Loucy (cell line): ENCODE measurements at regions not wholly inside any gene's neighbourhood (a gene's known extent, or its start where the extent isn't known, plus 50 kb on each side); places are given as distances from the start of the nearest gene placed in this dataset.

ENCODE experiments used
- H2AFZ ChIP-seq: fragments of 200-600 bp; sonication (generic); 2 replicates; pipeline ENCODE4 v1.6.0; 2016; ENCODE audit warnings: antibody characterized with exemption, mild to moderate bottlenecking, low read length, moderate library complexity
- H3F3A ChIP-seq: fragments of 200-600 bp; 2 replicates; pipeline ENCODE4 v1.6.0; 2016; ENCODE audit warnings: antibody characterized with exemption, low read depth, mild to moderate bottlenecking
- H3K27me3 ChIP-seq: fragments of 200-600 bp; sonication (generic); 2 replicates; pipeline ENCODE4 v1.6.1; 2014; ENCODE audit warnings: low read length, mild to moderate bottlenecking; ENCODE audit not compliant: insufficient read depth, poor library complexity, severe bottlenecking
- H3K36me3 ChIP-seq: fragments of 200-600 bp; sonication (generic); 2 replicates; pipeline ENCODE4 v1.6.1; 2016; ENCODE audit warnings: low read length; ENCODE audit not compliant: insufficient read depth
- H3K4me1 ChIP-seq: fragments of 200-600 bp; sonication (generic); 2 replicates; pipeline ENCODE4 v1.5.1; 2014; ENCODE audit warnings: low read length, mild to moderate bottlenecking; ENCODE audit not compliant: insufficient read depth, poor library complexity, severe bottlenecking
- H3K4me2 ChIP-seq: fragments of 200-600 bp; sonication (generic); 2 replicates; pipeline ENCODE4 v1.6.0; 2014; ENCODE audit warnings: antibody characterized with exemption, low read length, low read depth, mild to moderate bottlenecking; ENCODE audit not compliant: poor library complexity, severe bottlenecking
- H3K4me3 ChIP-seq: fragments of 200-600 bp; sonication (generic); 2 replicates; pipeline ENCODE4 v1.5.1; 2014; ENCODE audit warnings: low read length, mild to moderate bottlenecking, mixed read lengths; ENCODE audit not compliant: poor library complexity, severe bottlenecking
- H3K79me2 ChIP-seq: fragments of 200-600 bp; sonication (generic); 2 replicates; pipeline ENCODE4 v1.6.1; 2014; ENCODE audit warnings: low read length; ENCODE audit not compliant: insufficient read depth
- H3K9ac ChIP-seq: fragments of 200-600 bp; sonication (generic); 2 replicates; pipeline ENCODE4 v1.6.0; 2014; ENCODE audit warnings: mild to moderate bottlenecking, low read depth, low read length, moderate library complexity; ENCODE audit not compliant: poor library complexity, severe bottlenecking
- H3K9me2 ChIP-seq: fragments of 200-600 bp; sonication (generic); replicated peaks from 2 replicates; pipeline ENCODE4 v1.6.1; 2016; ENCODE audit warnings: low read depth, low read length, mixed read lengths
- H3K9me3 ChIP-seq: fragments of 200-600 bp; sonication (generic); 2 replicates; pipeline ENCODE4 v1.6.1; 2014; ENCODE audit warnings: mild to moderate bottlenecking, antibody characterized with exemption, low read length, low read depth; ENCODE audit not compliant: insufficient read depth
- H4K20me1 ChIP-seq: fragments of 200-600 bp; sonication (generic); 2 replicates; pipeline ENCODE4 v1.6.0; 2014; ENCODE audit warnings: antibody characterized with exemption, low read length, mild to moderate bottlenecking; ENCODE audit not compliant: insufficient read depth, poor library complexity, severe bottlenecking
- EZH2phosphoT487 ChIP-seq: fragments of 200-600 bp; IDR thresholded peaks from 2 replicates; pipeline ENCODE4 v1.6.1; 2018; ENCODE audit warnings: antibody characterized with exemption, mild to moderate bottlenecking, moderate library complexity, borderline replicate concordance
- TF ChIP-seq, protein P1 (sequence below): fragments of 200-600 bp; sonication (generic); conservative IDR thresholded peaks from 2 replicates; pipeline ENCODE4 v1.5.1; 2014; ENCODE audit warnings: mild to moderate bottlenecking, antibody characterized with exemption, low read length

- no peak overlapping the region for H2AFZ ChIP-seq
- no peaks in the 10 kb centered on the region for H3K27me3 ChIP-seq
- peaks cover 5% of the 10 kb centered on the region; the same call in 1 of the 2 replicates for H3K9me3 ChIP-seq
- H3K4me2 ChIP-seq: no peak overlapping the region
- no peaks in the 10 kb centered on the region for H4K20me1 ChIP-seq
- no peaks in the 10 kb centered on the region for H3K9me2 ChIP-seq
- no peak overlapping the region for H3K4me3 ChIP-seq
- no peaks in the 10 kb centered on the region for H3K36me3 ChIP-seq
- H3K4me1 ChIP-seq: no peaks in the 10 kb centered on the region
- no peaks in the 10 kb centered on the region for H3K79me2 ChIP-seq
- TF ChIP-seq, protein P1, sequence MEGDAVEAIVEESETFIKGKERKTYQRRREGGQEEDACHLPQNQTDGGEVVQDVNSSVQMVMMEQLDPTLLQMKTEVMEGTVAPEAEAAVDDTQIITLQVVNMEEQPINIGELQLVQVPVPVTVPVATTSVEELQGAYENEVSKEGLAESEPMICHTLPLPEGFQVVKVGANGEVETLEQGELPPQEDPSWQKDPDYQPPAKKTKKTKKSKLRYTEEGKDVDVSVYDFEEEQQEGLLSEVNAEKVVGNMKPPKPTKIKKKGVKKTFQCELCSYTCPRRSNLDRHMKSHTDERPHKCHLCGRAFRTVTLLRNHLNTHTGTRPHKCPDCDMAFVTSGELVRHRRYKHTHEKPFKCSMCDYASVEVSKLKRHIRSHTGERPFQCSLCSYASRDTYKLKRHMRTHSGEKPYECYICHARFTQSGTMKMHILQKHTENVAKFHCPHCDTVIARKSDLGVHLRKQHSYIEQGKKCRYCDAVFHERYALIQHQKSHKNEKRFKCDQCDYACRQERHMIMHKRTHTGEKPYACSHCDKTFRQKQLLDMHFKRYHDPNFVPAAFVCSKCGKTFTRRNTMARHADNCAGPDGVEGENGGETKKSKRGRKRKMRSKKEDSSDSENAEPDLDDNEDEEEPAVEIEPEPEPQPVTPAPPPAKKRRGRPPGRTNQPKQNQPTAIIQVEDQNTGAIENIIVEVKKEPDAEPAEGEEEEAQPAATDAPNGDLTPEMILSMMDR: no peak
- no peak for TF ChIP-seq EZH2phosphoT487
- H3F3A ChIP-seq: no peaks in the 10 kb centered on the region
- no peak overlapping the region for H3K9ac ChIP-seq
Measured at GRCh38 chr18:7456376-7456775, 110.7 kb upstream of the PTPRM start.

- no peak overlapping the region for H3K9ac ChIP-seq
- H3K9me3 ChIP-seq: peaks cover 5% of the 10 kb centered on the region; the same call in 1 of the 2 replicates
- H2AFZ ChIP-seq: no peak overlapping the region
- no peaks in the 10 kb centered on the region for H3K4me1 ChIP-seq
- no peaks in the 10 kb centered on the region for H4K20me1 ChIP-seq
- no peak overlapping the region for H3K4me2 ChIP-seq
- no peaks in the 10 kb centered on the region for H3K27me3 ChIP-seq
- H3F3A ChIP-seq: no peaks in the 10 kb centered on the region
- H3K36me3 ChIP-seq: no peaks in the 10 kb centered on the region
- no peaks in the 10 kb centered on the region for H3K9me2 ChIP-seq
- TF ChIP-seq, protein P1: no peak
- TF ChIP-seq EZH2phosphoT487: no peak
- no peaks in the 10 kb centered on the region for H3K79me2 ChIP-seq
- no peak overlapping the region for H3K4me3 ChIP-seq
Measured at GRCh38 chr18:7457262-7457661, 109.9 kb upstream of the PTPRM start.

DNA sequence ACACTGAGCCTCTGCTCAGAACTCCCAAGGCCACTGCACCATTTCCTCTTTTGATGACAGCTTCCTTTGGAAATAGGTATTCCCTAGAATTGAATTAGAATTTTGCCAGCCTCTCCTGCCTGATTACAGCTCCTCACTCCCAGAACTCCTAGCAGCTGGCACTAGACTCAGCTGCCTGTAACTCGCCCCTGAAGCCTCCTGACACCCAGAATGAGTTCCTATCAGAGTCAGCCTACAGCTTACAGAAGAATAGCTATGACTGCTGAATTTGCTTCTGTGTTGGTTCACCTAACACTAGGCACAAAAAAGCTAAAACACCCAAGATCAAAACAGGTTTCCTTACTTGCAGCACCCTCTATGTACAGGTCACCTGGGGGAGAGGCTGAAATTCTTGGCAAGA is 108.2 kb upstream of the PTPRM start:
- no peak overlapping the region for H3K9ac ChIP-seq
- H3K36me3 ChIP-seq: no peaks in the 10 kb centered on the region
- peaks cover 5% of the 10 kb centered on the region; the same call in 1 of the 2 replicates for H3K9me3 ChIP-seq
- H4K20me1 ChIP-seq: no peaks in the 10 kb centered on the region
- no peak overlapping the region for H3K4me3 ChIP-seq
- H3K4me2 ChIP-seq: no peak overlapping the region
- no peaks in the 10 kb centered on the region for H3K79me2 ChIP-seq
- TF ChIP-seq, protein P1: no peak
- no peak for TF ChIP-seq EZH2phosphoT487
- no peaks in the 10 kb centered on the region for H3K9me2 ChIP-seq
- H3F3A ChIP-seq: no peaks in the 10 kb centered on the region
- no peak overlapping the region for H2AFZ ChIP-seq
- H3K27me3 ChIP-seq: no peaks in the 10 kb centered on the region
- H3K4me1 ChIP-seq: no peaks in the 10 kb centered on the region
